H4 (cell line): ENCODE measurements at regions not wholly inside any gene's neighbourhood (a gene's known extent, or its start where the extent isn't known, plus 50 kb on each side); places are given as distances from the start of the nearest gene placed in this dataset.

Source experiments
- DNase-seq: peaks from one replicate; pipeline ENCODE4 v3.0.0-alpha.2; 2015; ENCODE audit warnings: low spot score

- no peak for DNase-seq
Observed at GRCh38 chr6:156306531-156306930, 470.6 kb upstream of the ARID1B start.

DNA sequence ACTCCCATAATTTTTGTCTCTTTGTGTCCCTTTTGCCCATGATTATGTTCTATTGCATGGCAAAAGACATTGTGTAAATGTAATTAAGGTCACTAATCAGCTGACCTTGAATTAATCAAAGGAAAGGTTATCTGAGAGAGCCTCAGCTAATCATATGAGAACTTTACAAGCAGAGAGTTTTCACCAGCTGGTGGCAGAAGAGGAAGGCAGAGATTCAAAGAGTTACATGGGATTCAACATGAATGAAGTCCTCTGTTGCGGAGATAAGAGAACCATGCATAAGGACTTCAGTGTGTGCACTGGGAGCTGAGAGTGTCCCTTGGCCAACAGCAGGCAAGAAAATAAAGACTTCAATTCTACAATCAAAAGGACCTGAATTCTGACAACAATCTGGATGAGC, 494.1 kb upstream of the ARID1B start:
- DNase-seq, result no peak

- DNase-seq, result no peak
Observed at GRCh38 chr6:156282087-156282486, 495.1 kb upstream of the ARID1B start.

DNA sequence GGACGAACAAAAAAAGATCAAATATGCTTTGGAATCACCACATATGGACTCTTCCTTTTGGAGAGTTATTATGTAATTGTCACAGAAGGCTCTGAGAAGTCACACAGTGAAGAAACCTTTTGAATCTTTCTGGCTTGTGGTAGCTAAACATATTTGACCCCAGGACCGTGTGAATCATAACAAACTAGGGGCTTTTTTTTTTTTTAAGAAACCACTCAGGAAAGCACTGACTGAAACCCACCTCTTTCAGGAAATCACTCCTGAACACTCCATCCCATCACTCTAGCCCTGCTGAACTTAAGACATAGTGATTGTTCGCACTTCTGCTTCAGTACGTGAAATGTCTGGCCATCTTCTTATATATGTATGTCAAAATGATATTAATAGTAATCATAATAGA, 495.9 kb upstream of the ARID1B start:
- no peak for DNase-seq

DNA sequence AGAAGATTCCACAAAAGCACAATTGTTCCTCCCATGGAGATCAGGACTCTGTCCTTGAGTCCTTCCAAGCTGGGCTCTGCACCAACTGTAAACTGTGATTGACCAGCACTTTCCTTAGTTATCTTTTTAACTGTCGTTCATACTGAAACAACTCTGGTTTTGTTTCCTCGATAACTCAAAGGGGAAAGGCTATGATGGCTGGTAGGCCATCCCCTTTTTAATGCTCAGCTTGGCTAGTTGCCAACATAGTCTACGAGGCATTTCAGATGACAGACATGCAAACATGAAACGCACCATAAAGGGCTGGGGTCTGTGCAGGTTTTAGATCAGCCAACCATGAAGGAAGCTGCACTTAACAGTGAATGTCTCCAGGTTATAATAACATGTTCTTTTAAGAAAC, 497.1 kb upstream of the ARID1B start:
- no peak for DNase-seq

GRCh38 chr6:156279261-156279969, 497.8 kb upstream of the ARID1B start:
- DNase-seq, result no peak

DNA sequence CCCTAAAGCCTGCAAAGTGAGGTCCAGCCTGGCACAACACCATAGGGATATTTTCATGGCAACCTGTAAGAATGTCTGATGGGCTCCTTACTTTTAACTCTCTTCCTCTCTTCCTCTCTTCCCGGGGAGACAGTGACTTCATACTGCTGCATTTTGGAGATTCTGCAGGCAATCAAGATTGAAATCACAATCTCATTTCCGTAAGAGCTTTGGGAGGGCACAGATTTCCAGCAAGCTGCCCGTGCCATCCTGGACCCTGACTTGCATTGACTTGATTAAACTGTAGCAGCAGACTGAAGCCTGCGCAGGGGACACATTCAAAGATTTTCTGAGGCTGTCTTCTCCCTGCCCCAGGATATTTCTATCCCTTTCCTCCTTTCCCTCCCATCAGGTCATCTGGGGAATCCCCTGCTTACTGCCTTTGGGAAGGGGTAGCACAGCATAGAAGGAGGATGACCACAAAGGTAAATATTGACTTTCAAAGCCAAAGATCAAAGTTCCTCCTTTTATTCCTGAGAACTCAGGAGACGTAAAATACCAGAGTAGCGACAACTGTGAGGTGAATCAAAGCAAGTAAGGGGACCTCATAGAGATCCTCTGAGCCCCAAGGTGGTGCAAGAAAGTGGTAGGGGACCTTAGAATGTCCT, 504.0 kb upstream of the ARID1B start:
- no peak for DNase-seq

- DNase-seq, result no peak
Observed at GRCh38 chr6:156269751-156270369, 507.3 kb upstream of the ARID1B start.

DNA sequence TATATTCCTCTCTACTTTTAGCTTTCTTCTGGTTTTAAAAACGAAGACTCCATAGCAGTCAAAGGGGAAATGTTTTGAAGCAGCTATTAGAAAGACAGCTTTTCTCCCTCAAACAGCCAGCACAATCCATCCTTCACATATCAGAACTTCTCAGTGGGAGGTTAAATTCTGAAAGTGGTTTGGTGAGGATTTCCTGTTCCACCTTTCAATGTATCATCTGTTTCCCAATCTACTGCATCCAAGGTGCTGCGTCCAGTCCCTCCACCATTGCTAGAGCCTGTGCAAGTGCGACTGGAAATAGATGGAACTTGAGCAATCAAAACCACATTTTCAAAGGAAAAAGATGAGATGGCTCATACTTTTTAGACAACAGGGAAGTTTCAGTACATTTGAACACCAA, 508.3 kb upstream of the ARID1B start:
- DNase-seq, result no peak

- no peak for DNase-seq
Observed at GRCh38 chr6:156262014-156262413, 515.2 kb upstream of the ARID1B start.

DNA sequence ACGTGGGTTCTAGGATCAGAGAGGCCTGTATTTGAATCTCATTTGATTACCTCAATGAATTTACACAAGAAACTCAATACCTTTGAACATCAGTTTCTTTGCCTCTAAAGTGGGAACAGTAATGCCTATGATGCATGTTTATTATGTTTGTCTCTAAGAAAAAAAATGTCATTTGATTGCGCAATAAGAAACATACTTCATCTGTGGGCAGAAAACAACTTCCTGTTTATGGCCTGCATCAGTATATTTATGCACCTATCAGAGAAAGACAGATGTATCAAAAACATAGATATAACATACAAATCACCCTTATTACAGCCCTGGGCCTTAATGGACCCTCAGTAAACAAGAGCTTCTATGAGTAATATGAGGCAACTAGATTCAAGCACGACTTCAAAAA, 516.4 kb upstream of the ARID1B start:
- no peak for DNase-seq

GRCh38 chr6:156258981-156259380, 518.2 kb upstream of the ARID1B start:
- DNase-seq, result no peak

DNA sequence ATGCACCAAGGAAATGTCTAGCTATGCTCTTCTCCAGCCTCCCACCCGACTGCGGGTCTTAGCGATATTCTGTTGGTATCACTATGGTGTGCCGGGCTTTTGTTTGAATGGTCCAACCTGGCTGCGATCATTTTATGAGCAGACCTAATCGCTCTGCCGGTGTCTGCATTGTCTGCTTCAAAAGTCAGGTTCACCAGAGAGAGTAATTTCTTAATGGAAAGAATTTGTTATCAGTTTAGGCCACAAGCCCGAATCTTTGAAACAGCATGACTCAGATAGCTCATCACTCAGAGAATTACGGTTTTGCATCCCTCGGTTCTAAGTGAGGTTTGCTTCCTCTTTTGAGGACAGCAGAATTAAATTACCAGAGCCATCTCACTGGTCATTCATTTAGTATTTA, 521.0 kb upstream of the ARID1B start:
- no peak for DNase-seq

DNA sequence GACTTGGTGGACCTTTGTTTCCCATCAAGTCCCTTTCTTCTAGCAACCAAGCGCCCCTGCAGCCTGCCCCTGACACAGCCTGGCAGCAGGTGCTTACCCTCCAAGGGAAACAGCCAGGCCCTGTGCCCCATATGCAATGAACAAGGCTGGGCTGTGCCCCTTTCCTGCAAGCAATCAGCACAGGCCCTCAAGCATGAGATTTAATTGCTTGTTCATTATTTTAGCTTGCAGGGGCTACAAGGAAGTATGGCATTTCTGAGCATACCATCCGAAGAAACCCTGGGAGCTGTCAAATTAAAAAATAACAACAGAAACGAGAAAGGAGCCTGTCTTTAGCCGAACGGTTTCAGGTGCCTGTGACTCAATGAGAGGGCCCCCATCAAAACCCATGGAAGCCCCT, 522.9 kb upstream of the ARID1B start:
- no peak for DNase-seq

DNA sequence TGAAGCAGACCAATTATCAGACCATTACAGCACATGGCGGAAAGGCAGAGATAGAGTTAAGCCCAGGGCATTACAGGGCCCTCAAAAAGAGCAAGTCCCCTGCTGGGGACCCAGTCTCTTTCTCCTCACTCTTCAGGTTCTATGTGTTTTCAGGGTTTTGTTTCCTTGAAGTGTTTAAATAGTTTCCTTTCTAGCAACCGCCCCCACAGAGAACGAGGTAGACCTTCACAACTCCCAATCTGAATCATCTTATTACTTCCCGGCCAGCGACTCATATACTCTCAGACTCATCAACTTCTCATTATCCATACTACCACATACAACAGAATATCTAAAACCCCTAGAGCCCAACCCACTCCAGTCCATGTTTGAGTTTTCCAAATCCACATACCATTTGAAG, 526.6 kb upstream of the ARID1B start:
- no peak for DNase-seq

GRCh38 chr6:156242206-156242605, 535.0 kb upstream of the ARID1B start:
- no peak for DNase-seq

DNA sequence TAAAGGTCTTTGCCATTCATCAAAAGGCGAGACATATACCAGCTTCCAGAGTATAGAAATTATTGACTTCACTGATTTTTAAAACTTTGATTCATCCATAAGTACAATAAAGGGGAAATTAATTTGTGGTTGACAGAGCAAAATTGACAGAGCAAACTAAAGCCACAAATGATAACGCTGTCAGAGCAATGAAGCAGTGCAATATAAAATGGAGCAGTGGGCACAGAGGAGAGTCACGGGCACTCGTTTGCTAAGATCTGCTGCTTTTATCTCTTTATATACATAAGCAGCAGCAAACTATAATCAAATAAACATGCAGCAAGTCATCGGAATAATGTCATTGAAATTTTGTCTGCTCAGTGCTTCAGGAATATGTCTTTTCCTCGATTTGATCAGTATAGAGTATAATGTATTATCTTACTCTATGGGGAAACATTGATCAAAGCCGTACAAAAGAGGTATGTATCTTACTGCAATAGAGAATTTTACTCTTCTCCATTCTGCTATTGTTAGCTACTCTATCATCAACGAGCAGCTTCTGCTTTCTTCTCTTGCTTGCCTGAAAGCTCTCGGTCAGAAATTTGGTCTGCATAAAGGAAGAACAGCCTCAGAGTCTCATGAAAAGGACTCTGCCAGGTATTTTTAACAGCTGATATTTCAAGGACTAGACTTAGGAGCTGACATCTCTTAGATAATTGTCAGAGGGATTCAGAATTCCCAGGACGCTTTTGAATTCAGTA, 546.0 kb upstream of the ARID1B start:
- DNase-seq, result no peak

DNA sequence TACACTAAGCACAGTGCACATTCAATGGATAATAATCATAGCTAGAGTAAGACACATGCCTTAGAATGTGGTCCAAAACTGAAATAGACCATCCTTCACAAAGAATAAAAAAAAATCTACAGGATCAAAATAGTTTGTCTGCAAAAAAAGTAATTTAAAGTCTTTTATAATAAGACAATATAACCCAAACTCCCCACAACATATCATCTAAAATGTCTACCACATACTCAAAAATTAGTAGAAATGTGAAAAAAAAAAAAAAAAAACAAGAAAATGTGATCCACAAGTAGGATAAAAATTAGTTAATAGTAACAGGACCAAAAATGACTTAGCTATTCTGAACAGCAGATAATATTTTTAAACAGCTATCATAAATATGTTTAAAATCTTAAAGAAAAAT, 557.2 kb upstream of the ARID1B start:
- no peak for DNase-seq

- no peak for DNase-seq
Observed at GRCh38 chr6:156205678-156206077, 571.5 kb upstream of the ARID1B start.

DNA sequence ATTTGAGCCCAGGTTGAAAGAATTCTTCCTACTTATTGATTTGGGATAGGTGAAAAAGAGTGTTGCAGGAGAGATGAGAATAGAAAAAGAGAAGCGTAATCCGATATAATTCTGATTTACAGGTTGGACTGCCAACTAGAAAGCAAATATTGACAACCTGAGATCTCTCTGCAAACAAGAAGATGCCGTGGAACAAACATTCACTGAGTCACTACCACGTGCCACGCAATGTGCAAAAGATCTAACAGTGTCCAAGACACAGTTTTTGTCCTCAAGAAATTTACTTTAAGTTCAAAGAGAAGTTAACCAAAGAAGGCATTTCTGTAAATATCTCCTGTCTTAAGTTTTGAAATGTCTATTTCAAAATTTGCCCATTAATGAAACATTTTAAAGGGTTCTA, 578.0 kb upstream of the ARID1B start:
- DNase-seq, result no peak

- DNase-seq, result no peak
Observed at GRCh38 chr6:156197513-156197912, 579.7 kb upstream of the ARID1B start.

GRCh38 chr6:156194981-156195380, 582.2 kb upstream of the ARID1B start:
- no peak for DNase-seq

DNA sequence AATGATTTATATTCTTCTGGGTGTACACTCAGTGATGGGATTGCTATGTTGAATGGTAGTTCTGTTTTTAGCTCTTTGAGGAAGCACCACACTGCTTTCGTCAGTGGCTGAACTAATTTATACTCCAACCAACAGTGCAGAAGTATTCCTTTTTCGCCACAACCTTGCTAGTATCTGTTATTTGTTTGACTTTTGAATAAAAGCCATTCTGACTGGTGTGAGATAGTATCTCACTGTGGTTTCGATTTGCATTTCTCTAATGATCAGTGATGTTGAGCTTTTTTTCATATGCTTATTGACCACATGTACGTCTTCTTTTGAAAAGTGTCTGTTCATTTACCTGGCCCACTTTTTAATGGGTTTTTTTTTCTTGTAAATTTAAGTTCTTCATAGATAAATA, 583.8 kb upstream of the ARID1B start:
- DNase-seq, result no peak
